GM18907 (cell line): ENCODE measurements at regions not wholly inside any gene's neighbourhood (a gene's known extent, or its start where the extent isn't known, plus 50 kb on each side); places are given as distances from the start of the nearest gene placed in this dataset.
"Not testable (repeated sequence)": the region's sequence is repeated elsewhere in the genome, so short reads cannot be mapped to it uniquely, and the experiment has no call there.

Experiments
- ATAC-seq: cut with Tn5 transposase; IDR thresholded peaks from one replicate; pipeline ENCODE4 v1.9.1; 2021; ENCODE audit warnings: mild to moderate bottlenecking, moderate library complexity; ENCODE audit not compliant: unreplicated experiment

DNA sequence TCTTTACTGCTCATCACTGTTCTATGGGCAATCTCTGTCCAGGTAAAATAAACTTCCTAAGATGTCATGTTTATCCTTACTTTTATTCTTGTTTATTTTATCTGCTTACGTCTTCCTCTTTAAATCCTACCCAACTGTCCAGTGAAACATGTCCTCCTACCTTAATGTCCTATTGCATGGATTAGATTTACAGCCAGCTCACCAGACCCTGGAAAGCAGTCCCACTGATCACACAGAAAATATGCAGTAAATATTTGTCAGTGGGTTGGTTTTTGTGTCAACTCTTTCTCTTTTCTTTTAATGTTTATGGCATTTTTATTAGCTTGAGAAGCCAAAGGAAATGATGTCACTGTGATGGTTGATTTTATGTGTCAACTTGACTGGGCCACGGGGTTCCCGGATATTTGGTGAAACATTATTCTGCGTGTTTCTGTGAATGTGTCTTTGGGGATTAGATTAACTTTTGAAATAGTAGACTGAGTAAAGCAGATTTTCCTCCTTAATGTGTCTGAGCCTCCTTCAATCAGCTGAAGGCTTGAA is 258.3 kb downstream of the SRGAP2C start:
- no peak for ATAC-seq

DNA sequence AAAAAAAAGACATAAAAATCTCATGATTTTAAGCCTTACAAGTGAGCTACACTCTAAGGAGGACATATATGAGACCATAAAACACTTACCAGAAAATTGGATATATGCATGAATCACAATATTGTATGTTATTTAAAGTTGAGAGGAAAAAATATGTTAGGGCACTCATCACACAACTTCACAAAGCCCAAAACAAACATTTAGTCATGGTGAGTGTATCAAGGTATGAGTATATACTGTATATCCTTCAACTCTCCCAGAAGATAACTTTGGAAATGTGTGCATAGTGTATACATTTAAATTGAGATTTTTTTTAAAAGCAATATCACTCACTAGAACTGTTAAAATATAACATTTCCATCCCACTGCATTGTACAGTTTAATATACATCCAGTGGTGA is 259.3 kb downstream of the SRGAP2C start:
- ATAC-seq = no peak

DNA sequence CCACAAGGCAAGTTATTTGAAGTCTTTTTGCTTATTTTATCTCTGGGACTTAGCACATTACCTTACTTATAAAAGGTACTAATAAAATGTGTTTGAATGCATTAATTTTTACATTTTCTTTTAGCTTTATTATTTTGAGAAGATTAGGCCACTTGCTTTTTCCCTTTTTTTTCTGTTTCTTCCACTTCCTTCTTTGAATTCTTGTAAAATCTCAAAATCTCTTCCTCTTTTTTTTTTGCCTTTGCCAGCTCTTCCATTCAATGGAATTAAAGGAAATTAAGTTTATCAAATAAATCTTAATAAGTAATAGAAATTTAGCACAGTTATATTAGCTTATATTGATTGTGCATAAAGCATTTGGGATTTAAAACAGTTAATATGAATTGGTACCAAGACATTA is 260.9 kb downstream of the SRGAP2C start:
- no peak for ATAC-seq

DNA sequence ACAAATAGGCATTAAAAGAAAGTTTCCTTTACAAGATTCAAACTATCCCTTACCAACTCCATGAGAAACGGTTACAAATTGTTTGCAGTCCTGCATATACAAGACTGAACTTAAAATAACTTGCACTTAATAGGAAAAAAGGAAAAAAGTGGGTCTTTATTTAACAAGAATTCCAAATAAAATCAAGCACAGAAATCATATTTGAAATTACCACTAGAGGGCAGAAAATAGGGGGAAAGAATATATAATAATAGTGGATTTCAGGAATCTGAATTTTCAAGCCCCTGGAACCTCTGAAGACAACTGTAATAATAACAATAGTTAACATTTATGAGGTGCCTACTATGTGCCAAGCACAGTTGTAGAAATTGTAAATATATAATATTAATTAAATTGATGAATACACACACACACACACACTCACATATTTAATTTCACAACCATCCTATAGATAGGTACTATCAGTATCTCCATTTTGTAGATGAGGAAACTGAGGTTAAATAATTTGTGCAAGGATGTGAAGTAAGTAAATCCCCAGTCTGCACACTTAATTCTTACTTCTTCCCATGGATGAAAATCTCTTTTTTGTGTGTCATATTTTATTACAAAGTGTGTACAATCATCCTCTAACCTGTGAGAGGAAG is 262.6 kb downstream of the SRGAP2C start:
- not testable (repeated sequence) for ATAC-seq

DNA sequence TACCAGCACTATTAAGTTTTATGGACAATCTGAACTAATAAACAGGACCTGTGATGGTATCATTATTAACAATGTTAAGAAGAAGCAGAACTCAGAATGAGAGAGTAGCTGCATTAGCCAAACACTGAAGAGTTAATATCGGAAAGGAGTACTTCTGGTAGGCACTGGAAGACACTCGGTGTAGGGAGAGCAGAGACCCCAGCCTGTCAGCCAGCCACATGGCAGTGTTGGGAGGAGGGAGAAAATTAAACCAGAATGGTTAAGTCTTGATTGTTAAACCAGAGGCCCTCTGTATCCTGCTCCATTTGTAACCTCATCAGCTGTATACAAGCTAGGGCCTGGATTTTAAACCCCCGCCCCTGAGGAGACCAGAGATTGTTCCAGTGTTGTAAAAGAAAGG is 263.3 kb downstream of the SRGAP2C start:
- not testable (repeated sequence) for ATAC-seq

DNA sequence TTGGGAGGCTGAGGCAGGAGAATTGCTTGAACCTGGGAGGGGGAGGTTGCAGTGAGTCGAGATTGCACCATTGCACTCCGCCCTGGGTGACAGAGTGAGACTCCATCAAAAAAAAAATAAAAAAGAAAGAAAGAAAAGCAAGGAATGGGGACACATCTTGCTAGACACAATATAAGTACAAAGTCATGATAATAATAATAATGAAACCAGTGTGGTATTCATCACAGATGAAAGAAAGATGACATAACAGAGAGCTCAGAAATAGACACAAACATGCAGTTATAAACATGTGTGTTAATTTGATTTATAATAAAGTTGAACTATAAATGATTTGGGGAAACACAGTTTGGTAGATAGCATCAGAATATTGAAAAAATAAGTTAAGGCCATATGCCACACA is 264.1 kb downstream of the SRGAP2C start:
- ATAC-seq = no peak

DNA sequence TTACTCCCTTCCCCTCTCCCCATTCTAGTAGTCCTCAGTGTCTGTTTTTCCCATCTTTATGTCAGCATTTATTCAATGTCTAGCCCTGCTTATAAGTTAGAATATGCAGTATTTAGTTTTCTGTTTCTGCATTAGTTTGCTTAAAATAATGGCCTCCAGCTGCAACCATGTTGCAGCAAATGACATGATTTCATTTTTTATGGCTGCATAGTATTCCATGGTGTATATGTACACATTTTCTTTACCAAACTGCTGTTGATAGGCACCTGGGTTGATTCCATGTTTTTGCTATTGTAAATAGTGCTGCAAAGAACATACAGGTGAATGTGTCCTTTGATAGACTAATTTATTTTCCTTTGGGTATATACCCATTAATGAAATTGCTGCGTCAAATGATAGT is 267.7 kb downstream of the SRGAP2C start:
- no peak for ATAC-seq

DNA sequence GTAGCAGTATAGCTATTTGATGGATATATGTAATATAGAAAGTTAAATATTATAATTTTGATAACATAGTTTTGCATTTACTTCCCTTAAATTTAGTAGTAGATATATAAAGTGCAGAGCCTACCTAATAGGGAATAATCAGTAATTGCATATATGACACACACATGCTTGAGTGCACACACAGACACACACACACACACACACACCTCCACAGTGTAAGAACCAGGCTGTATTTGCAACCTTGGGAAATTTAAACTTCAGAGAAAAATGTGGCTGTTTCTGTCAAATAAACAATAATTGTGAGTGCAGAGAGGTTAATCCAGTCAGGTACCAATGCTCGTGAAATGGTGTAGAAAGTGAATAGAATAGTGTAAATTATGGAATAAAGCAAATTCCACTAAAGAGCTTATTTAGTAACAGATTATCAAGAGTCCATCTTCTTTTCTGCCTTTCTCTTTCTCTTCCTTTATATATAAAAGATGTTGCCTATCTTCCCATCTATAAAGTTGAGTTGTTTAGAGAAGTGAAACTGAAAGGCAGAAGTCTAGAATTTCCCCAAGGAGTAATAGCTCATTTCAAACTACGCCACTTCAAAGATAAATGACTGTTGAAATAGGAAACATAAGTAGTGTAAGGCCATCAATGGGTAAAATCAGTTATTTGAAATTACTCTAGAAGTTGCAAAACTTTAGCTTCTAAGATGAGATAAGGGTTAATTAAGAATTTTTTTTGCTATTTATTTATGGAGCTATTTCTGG is 273.7 kb downstream of the SRGAP2C start:
- ATAC-seq = peak; percentile 100

DNA sequence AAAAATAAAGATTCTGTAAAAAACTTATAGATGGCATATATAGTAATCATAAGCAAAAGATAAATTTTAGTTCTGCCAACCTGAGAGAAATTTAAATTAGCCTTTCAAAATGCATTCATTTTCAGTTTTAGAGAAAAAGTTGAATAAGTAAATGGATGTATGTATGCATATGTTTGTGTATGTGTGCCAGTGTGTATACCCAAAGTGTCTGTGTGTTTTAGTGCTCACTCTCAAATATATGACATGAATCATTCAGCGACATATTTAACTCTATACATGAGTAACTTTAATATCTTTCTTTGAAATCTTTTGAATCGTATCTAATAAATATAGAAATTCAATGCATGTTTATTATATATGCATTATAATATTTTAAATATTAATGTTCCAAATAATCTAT is 274.5 kb downstream of the SRGAP2C start:
- no peak for ATAC-seq

DNA sequence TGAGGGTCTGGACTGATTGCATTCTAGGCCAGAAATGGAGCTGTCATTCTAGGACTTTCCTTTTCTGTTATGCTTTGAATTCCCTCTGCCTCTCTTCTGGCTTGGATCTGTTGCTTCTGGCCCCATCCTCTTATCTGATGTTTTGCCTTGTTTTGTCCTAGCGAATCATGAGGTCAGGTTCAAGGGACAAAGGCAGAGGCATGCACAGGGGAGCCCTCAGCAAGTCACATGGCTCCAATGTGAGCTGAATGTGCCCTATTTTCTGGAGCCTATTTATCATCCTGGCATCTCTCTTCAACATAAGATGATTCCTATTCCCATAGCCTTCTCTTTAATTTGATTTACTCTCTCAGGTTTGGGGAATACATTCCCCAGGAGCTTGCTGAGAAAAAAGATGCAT is 284.6 kb downstream of the SRGAP2C start:
- not testable (repeated sequence) for ATAC-seq

DNA sequence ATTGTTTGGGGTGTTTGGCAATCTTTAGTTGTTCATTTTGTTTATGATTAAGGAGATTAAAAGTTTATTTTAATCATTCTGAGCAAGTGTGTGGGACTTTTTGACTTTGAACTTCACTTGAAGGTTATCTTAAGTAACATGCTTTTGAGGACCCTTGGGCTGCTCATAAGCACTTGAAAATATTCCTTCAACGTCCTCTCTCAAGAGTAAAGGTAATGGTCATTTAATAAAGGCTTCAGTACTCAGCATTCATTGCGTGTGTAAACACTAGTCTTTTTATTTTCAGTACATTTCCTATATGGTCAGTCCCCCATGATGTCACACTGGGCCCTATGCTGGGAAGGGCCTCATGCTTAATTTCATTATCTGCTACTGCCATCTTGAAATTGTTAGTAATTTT is 285.6 kb downstream of the SRGAP2C start:
- not testable (repeated sequence) for ATAC-seq

DNA sequence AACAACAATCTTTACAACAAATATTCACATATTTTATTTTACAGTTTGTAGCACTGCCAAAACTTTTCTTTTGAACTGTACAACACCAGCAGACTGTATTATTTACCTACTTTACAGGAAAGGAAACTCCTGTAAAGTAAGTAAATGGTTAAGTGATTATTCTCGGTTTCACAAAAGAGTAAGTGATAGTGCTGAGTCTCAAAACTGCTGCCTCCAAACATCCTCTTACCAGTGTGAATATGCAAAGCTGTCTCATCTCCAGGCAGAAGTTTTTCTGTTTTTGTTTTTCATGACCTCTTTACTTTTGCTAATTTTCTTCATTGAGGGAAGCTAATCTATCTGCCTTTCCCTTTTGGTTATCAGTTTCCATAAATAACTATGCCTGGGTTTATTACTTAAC is 286.7 kb downstream of the SRGAP2C start:
- peak; percentile 100 for ATAC-seq

DNA sequence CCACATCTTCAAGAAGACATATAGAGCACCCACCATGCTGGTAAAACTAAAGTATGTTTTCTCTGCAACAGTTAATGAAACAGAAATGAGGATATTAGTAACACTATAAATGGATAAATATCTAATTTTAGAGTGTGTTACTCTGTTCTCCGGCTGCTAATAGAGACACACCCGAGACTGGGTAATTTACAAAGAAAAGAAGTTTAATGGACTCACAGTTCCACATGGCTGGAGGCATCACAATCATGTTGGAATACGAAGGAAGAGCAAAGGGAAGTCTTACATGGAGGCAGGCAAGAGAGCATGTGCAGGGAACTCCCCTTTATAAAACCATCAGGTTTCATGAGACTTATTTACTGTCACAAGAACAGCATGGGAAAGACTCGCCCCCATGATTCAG is 287.2 kb downstream of the SRGAP2C start:
- ATAC-seq = no peak

DNA sequence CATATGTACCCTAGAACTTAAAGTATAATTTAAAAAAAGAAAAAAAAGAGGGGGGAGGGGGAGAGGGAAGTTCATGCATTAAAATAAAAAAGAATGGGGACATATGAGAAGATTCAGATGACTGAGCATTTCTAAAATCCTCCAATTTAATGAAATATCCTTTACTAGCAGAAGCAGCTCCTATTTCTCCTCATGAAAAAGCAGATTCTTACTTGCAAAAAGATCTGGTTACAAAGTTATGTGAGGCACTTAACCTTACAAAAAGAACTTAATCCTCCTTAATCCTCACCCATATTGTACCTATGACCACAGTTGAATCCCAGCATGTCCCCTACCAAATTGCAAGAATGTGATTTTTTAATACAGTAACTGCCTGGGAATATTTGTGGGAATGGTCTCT is 298.5 kb downstream of the SRGAP2C start:
- ATAC-seq = no peak

DNA sequence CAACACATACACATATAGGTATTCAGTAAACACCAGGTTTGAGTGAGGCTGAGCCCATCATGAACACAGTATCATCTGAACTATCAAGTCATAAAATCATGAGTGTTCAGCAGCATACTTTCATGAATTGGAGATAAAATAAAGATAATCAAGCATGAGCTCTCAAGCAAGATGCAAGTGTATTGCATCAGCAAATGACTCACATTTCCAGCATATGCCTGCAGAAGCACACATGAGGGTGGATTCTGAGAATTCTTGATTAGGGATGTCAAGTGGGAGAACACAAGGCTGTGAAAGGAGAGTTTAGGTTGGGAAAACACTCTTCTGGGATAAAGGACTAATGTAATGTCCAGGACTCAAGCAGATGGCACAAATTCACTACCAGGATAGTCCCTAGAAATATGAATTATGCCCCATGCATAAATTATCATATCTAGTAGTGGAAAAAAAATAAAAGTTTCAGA is 299.2 kb downstream of the SRGAP2C start:
- ATAC-seq = no peak

DNA sequence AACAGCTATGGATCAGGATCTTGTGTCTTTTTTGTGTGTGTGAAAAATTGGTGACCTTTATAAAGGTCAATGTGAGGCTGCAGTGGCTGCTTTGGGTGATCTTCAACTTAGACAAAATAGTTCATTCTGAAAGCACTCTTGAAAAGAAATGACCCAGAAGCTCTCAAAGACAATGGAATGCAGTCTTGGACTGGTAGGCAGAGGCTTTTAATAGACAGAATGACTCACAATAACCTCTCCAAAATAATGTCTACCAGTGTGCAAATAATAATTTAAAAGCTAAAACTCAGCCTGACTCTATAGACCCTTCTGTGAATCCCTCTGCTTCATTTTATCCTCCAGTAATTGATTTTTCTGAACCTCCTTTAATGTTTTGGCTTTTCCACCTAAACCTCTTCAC is 310.0 kb downstream of the SRGAP2C start:
- not testable (repeated sequence) for ATAC-seq

DNA sequence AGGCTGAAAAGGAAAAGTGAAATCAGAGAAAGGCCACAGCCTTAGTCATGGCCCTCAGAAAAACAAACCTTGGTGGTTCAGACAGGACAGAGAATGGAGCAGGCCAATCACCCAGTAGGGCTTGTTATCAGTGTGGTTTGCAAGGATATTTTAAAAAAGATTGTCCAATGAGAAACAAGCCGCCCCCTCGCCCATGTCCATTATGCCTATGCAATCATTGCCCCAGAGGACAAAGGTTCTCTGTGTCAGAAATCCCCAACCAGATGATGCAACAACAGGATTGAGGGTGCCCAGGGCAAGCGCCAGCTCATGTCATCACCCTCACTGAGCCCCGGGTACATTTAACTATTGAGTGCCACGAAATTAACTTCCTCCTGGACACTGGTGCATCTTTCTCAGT is 326.7 kb downstream of the SRGAP2C start:
- not testable (repeated sequence) for ATAC-seq

DNA sequence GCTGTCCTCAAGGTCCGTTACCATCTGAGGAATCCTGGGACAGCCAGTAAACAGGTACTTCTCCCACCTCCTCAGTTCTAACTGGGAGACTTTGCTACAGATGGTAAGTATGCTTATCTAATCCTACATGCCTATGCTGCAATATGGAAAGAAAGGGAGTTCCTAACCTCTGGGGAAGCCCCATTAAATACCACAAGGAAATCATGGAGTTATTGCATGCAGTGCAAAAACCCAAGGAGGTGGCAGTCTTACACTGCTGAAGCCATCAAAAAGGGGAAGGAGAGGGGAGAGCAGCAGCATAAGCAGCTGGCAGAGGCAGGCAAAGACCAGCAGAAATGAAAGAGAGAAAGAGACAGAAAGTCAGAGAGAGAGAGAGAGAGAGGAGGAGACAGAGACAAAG is 327.1 kb downstream of the SRGAP2C start:
- ATAC-seq = not testable (repeated sequence)

DNA sequence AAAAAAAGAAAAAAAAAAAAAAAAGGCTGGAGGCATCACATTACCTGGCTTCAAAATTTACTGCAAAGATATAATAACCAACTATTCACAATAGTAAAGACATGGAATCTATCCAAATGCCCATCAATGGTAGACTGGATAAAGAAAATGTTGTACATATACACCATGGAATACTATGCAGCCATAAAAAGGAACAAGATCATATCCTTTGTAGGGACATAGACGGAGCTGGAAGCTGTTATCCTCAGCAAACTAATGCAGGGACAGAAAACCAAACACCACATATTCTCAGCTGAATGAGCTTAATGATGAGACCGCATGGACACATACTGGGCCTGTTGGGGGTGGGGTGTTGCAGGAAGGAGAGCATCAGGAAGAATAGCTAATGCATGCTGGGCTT is 330.5 kb downstream of the SRGAP2C start:
- ATAC-seq = no peak

DNA sequence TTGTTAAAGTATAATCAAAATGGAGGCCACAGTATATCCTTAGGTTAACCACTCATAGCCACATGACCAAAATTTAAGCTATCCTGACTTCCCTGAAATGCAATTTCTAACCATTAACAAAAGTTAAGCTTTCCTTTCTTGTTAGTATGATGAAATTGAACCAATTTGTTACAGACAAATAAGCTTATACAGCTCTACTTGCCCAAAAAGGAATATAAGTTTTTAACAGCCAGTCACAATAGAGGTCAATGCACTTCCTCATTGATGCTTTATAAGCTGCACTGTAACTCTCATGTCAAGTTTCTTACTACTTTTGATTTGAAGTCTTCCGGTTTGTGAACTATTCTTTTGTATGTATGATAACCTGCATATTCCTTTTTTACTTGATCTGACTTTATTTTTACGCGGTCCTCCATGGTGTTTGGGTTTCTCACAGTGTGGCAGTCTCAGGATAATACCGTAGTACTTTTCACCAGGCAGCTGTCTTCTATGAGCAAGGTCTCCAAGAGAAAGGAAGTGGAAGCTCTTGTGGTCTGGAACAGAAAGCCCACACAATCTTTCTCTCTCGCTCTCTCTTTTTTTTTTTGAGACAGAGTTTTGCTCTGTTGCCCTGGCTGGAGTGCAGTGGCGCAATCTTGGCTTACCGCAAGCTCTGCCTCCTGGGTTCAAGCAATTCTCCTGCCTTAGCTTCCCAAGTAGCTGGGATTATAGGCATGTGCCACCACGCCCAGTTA is 331.6 kb downstream of the SRGAP2C start:
- peak; percentile 90 for ATAC-seq

DNA sequence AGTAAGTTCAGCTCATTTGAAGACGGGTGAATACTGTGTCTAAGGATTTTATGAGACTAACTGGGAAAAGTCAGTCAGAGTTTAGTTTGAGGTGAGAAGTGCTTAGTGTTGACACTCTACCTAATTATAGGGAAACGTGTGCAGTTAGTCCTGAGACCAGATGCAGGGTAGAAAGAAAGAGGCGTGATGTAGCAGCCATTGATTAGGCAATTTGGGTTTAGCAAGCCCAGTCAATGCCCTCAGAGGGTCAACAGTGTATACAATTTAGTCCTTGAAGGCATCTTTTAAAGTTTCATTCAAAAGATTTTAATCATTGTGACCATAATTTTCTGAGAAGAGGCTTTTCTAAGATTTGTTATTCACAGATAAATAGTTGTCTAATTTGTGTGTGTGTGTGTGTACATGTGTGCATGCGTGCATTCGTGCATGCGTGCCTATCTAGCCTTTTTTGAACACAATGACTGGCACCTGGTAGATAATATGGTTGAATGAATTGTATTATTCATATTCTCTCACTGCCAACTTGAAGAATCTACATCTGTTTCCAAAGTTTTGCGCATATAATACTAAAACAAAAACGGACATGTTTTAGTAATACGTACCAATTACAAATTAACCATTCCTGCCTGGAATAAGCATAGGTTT is 332.9 kb downstream of the SRGAP2C start:
- no peak for ATAC-seq
